ENCODE measurements at regions not wholly inside any gene's neighbourhood (a gene's known extent, or its start where the extent isn't known, plus 50 kb on each side); places are given as distances from the start of the nearest gene placed in this dataset.
A peak's percentile ranks its signal among the peaks of the same experiment; 100 is the strongest.
"Not testable (repeated sequence)": the region's sequence is repeated elsewhere in the genome, so short reads cannot be mapped to it uniquely, and the experiment has no call there.

- not testable (repeated sequence) for H4K91ac ChIP-seq (ENCODE audit: low read depth, low read length, poor library complexity); H3K14ac ChIP-seq (ENCODE audit: low read length); H2AK5ac ChIP-seq (ENCODE audit: low read depth, low read length); DNase-seq (ENCODE audit: low spot score); H2BK5ac ChIP-seq (ENCODE audit: low read length); H3K79me1 ChIP-seq (ENCODE audit: low read depth, low read length); H2BK120ac ChIP-seq (ENCODE audit: low read depth, low read length); H3K4me2 ChIP-seq (ENCODE audit: insufficient read depth, low read length, poor library complexity, severe bottlenecking); H3K4ac ChIP-seq (ENCODE audit: low read length); H3K9ac ChIP-seq (ENCODE audit: low read depth, low read length, poor library complexity); H2BK15ac ChIP-seq (ENCODE audit: low read length); H3K27me3 ChIP-seq (ENCODE audit: control insufficient read depth in 3 of 3, insufficient read depth in 3 of 3, low read depth in 1 of 3, low read length in 3 of 3); H3K9me3 ChIP-seq (replicated peaks in 1 of 2; ENCODE audit: control insufficient read depth in 2 of 2, insufficient read depth in 1 of 2, low read depth in 1 of 2, low read length in 2 of 2); H3K18ac ChIP-seq (ENCODE audit: low read length); H3K23ac ChIP-seq (ENCODE audit: low read depth, low read length, poor library complexity); H2BK12ac ChIP-seq (ENCODE audit: low read length); H3K36me3 ChIP-seq (replicated peaks in 1 of 2; ENCODE audit: control insufficient read depth in 2 of 2, insufficient read depth in 2 of 2, low read length in 2 of 2); H3K4me1 ChIP-seq (ENCODE audit: control insufficient read depth in 2 of 2, insufficient read depth in 1 of 2, low read depth in 1 of 2, low read length in 2 of 2); H2AFZ ChIP-seq (ENCODE audit: low read length); H4K8ac ChIP-seq (ENCODE audit: low read depth, low read length); H3K4me3 ChIP-seq (ENCODE audit: low read length in 2 of 2); H3K27ac ChIP-seq (replicated peaks; ENCODE audit: low read length)
- WGBS, 2 donors (ENCODE audit: extremely low coverage in 2 of 2, insufficient read length in 2 of 2, insufficient replicate concordance in 1 of 2), result no CpG with 5 or more reads among the region's 7 CpGs
Measured at GRCh38 chr1:112825563-112826216, 110.6 kb upstream of the PPM1J start.

GRCh38 chr1:112825075-112825474 is 109.9 kb upstream of the PPM1J start:
- not testable (repeated sequence) for H3K4ac ChIP-seq (ENCODE audit: low read length); H4K91ac ChIP-seq (ENCODE audit: low read depth, low read length, poor library complexity); H4K8ac ChIP-seq (ENCODE audit: low read depth, low read length); H2AK5ac ChIP-seq (ENCODE audit: low read depth, low read length); H3K4me3 ChIP-seq (ENCODE audit: low read length in 2 of 2); H3K9me3 ChIP-seq (replicated peaks in 1 of 2; ENCODE audit: control insufficient read depth in 2 of 2, insufficient read depth in 1 of 2, low read depth in 1 of 2, low read length in 2 of 2); H3K18ac ChIP-seq (ENCODE audit: low read length); H3K4me1 ChIP-seq (ENCODE audit: control insufficient read depth in 2 of 2, insufficient read depth in 1 of 2, low read depth in 1 of 2, low read length in 2 of 2); H2AFZ ChIP-seq (ENCODE audit: low read length); H3K27ac ChIP-seq (replicated peaks; ENCODE audit: low read length); H2BK12ac ChIP-seq (ENCODE audit: low read length); H3K36me3 ChIP-seq (replicated peaks in 1 of 2; ENCODE audit: control insufficient read depth in 2 of 2, insufficient read depth in 2 of 2, low read length in 2 of 2); H2BK120ac ChIP-seq (ENCODE audit: low read depth, low read length); H3K27me3 ChIP-seq (ENCODE audit: control insufficient read depth in 3 of 3, insufficient read depth in 3 of 3, low read depth in 1 of 3, low read length in 3 of 3); DNase-seq (ENCODE audit: low spot score); H2BK5ac ChIP-seq (ENCODE audit: low read length); H2BK15ac ChIP-seq (ENCODE audit: low read length); H3K9ac ChIP-seq (ENCODE audit: low read depth, low read length, poor library complexity); H3K79me1 ChIP-seq (ENCODE audit: low read depth, low read length); H3K23ac ChIP-seq (ENCODE audit: low read depth, low read length, poor library complexity); H3K14ac ChIP-seq (ENCODE audit: low read length); H3K4me2 ChIP-seq (ENCODE audit: insufficient read depth, low read length, poor library complexity, severe bottlenecking)
- no CpG with 5 or more reads among the region's 6 CpGs for WGBS, 2 donors (ENCODE audit: extremely low coverage in 2 of 2, insufficient read length in 2 of 2, insufficient replicate concordance in 1 of 2)

- not testable (repeated sequence) for H2BK12ac ChIP-seq (ENCODE audit: low read length); H3K14ac ChIP-seq (ENCODE audit: low read length); H2BK15ac ChIP-seq (ENCODE audit: low read length); H3K18ac ChIP-seq (ENCODE audit: low read length); H4K8ac ChIP-seq (ENCODE audit: low read depth, low read length); H3K4me2 ChIP-seq (ENCODE audit: insufficient read depth, low read length, poor library complexity, severe bottlenecking); H2BK5ac ChIP-seq (ENCODE audit: low read length); H3K4ac ChIP-seq (ENCODE audit: low read length); H3K27ac ChIP-seq (replicated peaks; ENCODE audit: low read length); H3K23ac ChIP-seq (ENCODE audit: low read depth, low read length, poor library complexity); H3K4me3 ChIP-seq (ENCODE audit: low read length in 2 of 2); H3K36me3 ChIP-seq (replicated peaks in 1 of 2; ENCODE audit: control insufficient read depth in 2 of 2, insufficient read depth in 2 of 2, low read length in 2 of 2); H3K9ac ChIP-seq (ENCODE audit: low read depth, low read length, poor library complexity); H3K27me3 ChIP-seq (ENCODE audit: control insufficient read depth in 3 of 3, insufficient read depth in 3 of 3, low read depth in 1 of 3, low read length in 3 of 3); H2BK120ac ChIP-seq (ENCODE audit: low read depth, low read length); DNase-seq (ENCODE audit: low spot score); H3K79me1 ChIP-seq (ENCODE audit: low read depth, low read length); H3K4me1 ChIP-seq (ENCODE audit: control insufficient read depth in 2 of 2, insufficient read depth in 1 of 2, low read depth in 1 of 2, low read length in 2 of 2); H3K9me3 ChIP-seq (replicated peaks in 1 of 2; ENCODE audit: control insufficient read depth in 2 of 2, insufficient read depth in 1 of 2, low read depth in 1 of 2, low read length in 2 of 2); H4K91ac ChIP-seq (ENCODE audit: low read depth, low read length, poor library complexity); H2AK5ac ChIP-seq (ENCODE audit: low read depth, low read length)
- H2AFZ ChIP-seq (ENCODE audit: low read length), result peak overlapping the region; percentile 29
- WGBS, 2 donors (ENCODE audit: extremely low coverage in 2 of 2, insufficient read length in 2 of 2, insufficient replicate concordance in 1 of 2), result no CpG with 5 or more reads among the region's 7 CpGs
Measured at GRCh38 chr1:112821307-112822063, 106.4 kb upstream of the PPM1J start.

- no peak overlapping the region for H3K23ac ChIP-seq (ENCODE audit: low read depth, low read length, poor library complexity)
- no peak overlapping the region for H3K9ac ChIP-seq (ENCODE audit: low read depth, low read length, poor library complexity)
- H3K27me3 ChIP-seq (ENCODE audit: control insufficient read depth in 3 of 3, insufficient read depth in 3 of 3, low read depth in 1 of 3, low read length in 3 of 3), result no peaks in the 10 kb centered on the region
- H2AFZ ChIP-seq (ENCODE audit: low read length), result no peak overlapping the region
- no peaks in the 10 kb centered on the region for H3K79me1 ChIP-seq (ENCODE audit: low read depth, low read length)
- H4K8ac ChIP-seq (ENCODE audit: low read depth, low read length), result no peak overlapping the region
- no peak overlapping the region for H3K4ac ChIP-seq (ENCODE audit: low read length)
- H3K9me3 ChIP-seq (replicated peaks in 1 of 2; ENCODE audit: control insufficient read depth in 2 of 2, insufficient read depth in 1 of 2, low read depth in 1 of 2, low read length in 2 of 2), result no peaks in the 10 kb centered on the region
- H3K27ac ChIP-seq (replicated peaks; ENCODE audit: low read length), result no peak overlapping the region
- H4K91ac ChIP-seq (ENCODE audit: low read depth, low read length, poor library complexity), result no peak overlapping the region
- DNase-seq (ENCODE audit: low spot score), result no peak
- no peak overlapping the region for H2BK5ac ChIP-seq (ENCODE audit: low read length)
- no peak overlapping the region for H2BK12ac ChIP-seq (ENCODE audit: low read length)
- no peak overlapping the region for H2AK5ac ChIP-seq (ENCODE audit: low read depth, low read length)
- no peak overlapping the region for H3K4me2 ChIP-seq (ENCODE audit: insufficient read depth, low read length, poor library complexity, severe bottlenecking)
- no peak overlapping the region for H3K4me3 ChIP-seq (ENCODE audit: low read length in 2 of 2)
- no peaks in the 10 kb centered on the region for H3K36me3 ChIP-seq (replicated peaks in 1 of 2; ENCODE audit: control insufficient read depth in 2 of 2, insufficient read depth in 2 of 2, low read length in 2 of 2)
- H3K18ac ChIP-seq (ENCODE audit: low read length), result no peak overlapping the region
- H2BK120ac ChIP-seq (ENCODE audit: low read depth, low read length), result no peak overlapping the region
- H3K14ac ChIP-seq (ENCODE audit: low read length), result no peak overlapping the region
- H2BK15ac ChIP-seq (ENCODE audit: low read length), result no peak overlapping the region
- H3K4me1 ChIP-seq (ENCODE audit: control insufficient read depth in 2 of 2, insufficient read depth in 1 of 2, low read depth in 1 of 2, low read length in 2 of 2), result peaks cover 6 to 9% of the 10 kb centered on the region in 2 donors
- WGBS, 2 donors (ENCODE audit: extremely low coverage in 2 of 2, insufficient read length in 2 of 2, insufficient replicate concordance in 1 of 2), result no CpG with 5 or more reads among the region's 4 CpGs
Measured at GRCh38 chr1:112818990-112819689, 104.0 kb upstream of the PPM1J start.
